NCI-H82 treated with DMSO at 0.1 percent for 48 hours (cell line): ENCODE measurements at regions not wholly inside any gene's neighbourhood (a gene's known extent, or its start where the extent isn't known, plus 50 kb on each side); places are given as distances from the start of the nearest gene placed in this dataset.
"Not testable (repeated sequence)": the region's sequence is repeated elsewhere in the genome, so short reads cannot be mapped to it uniquely, and the experiment has no call there.

Experiments
- DNase-seq: peaks from one replicate; lab custom pipeline; 2025; ENCODE audit not compliant: unreplicated experiment; lab: John Stamatoyannopoulos, UW

- no peak for DNase-seq
These were observed 466.3 kb upstream of the ID4 start for GRCh38 chr6:19370831-19371230.

- DNase-seq = no peak
These were observed 461.6 kb upstream of the ID4 start for GRCh38 chr6:19375613-19376012.

- no peak for DNase-seq
These were observed 459.4 kb upstream of the ID4 start for GRCh38 chr6:19377722-19378121.

GRCh38 chr6:19380293-19380692 is 456.9 kb upstream of the ID4 start:
- DNase-seq = no peak

GRCh38 chr6:19382676-19383075 is 454.5 kb upstream of the ID4 start:
- DNase-seq = no peak

GRCh38 chr6:19391926-19392325 is 445.2 kb upstream of the ID4 start:
- DNase-seq = no peak

- DNase-seq = no peak
These were observed 443.1 kb upstream of the ID4 start for GRCh38 chr6:19394051-19394450.

GRCh38 chr6:19394687-19395086 is 442.5 kb upstream of the ID4 start:
- DNase-seq = no peak

GRCh38 chr6:19395316-19395715 is 441.9 kb upstream of the ID4 start:
- DNase-seq = no peak

- no peak for DNase-seq
These were observed 437.8 kb upstream of the ID4 start for GRCh38 chr6:19399406-19399805.

GRCh38 chr6:19404884-19405283 is 432.3 kb upstream of the ID4 start:
- not testable (repeated sequence) for DNase-seq

GRCh38 chr6:19408331-19408730 is 428.8 kb upstream of the ID4 start:
- DNase-seq = no peak

GRCh38 chr6:19410481-19410880 is 426.7 kb upstream of the ID4 start:
- DNase-seq = no peak

GRCh38 chr6:19413323-19413722 is 423.8 kb upstream of the ID4 start:
- DNase-seq = no peak

- DNase-seq = no peak
These were observed 421.4 kb upstream of the ID4 start for GRCh38 chr6:19415605-19416326.

GRCh38 chr6:19416811-19417210 is 420.4 kb upstream of the ID4 start:
- DNase-seq = no peak

GRCh38 chr6:19417713-19418112 is 419.5 kb upstream of the ID4 start:
- DNase-seq = no peak

- no peak for DNase-seq
These were observed 412.3 kb upstream of the ID4 start for GRCh38 chr6:19424853-19425252.

- no peak for DNase-seq
These were observed 409.6 kb upstream of the ID4 start for GRCh38 chr6:19427548-19427947.

- no peak for DNase-seq
These were observed 404.1 kb upstream of the ID4 start for GRCh38 chr6:19432966-19433498.

GRCh38 chr6:19434065-19434464 is 403.1 kb upstream of the ID4 start:
- DNase-seq = no peak

- DNase-seq = no peak
These were observed 401.4 kb upstream of the ID4 start for GRCh38 chr6:19435755-19436154.
